HG02571 (cell line): ENCODE measurements at regions not wholly inside any gene's neighbourhood (a gene's known extent, or its start where the extent isn't known, plus 50 kb on each side); places are given as distances from the start of the nearest gene placed in this dataset.

ENCODE experiments used
- ATAC-seq: cut with Tn5 transposase; IDR thresholded peaks from one replicate; pipeline ENCODE4 v1.9.1; 2021; ENCODE audit warnings: mild to moderate bottlenecking, moderate library complexity; ENCODE audit not compliant: unreplicated experiment

DNA sequence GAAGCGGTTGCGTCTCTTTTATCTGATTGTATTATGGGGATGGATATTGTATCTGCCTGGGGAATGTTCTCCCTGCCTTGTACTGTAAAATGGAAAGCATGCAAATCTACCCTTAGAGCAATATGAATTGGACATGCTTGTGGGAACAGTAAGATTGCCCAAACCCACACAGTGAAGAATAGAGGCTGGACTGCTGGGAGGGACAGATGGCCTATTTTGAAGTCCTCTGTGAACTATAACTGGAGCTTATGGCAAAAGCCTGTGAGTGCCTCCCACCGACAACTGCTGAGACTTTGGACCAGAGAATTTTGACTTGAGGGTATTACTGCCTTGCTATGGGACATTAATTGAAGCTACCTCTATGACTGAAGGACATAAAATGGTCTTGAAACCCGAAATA is 168.9 kb downstream of the ERCC6L2 start:
- no peak for ATAC-seq

DNA sequence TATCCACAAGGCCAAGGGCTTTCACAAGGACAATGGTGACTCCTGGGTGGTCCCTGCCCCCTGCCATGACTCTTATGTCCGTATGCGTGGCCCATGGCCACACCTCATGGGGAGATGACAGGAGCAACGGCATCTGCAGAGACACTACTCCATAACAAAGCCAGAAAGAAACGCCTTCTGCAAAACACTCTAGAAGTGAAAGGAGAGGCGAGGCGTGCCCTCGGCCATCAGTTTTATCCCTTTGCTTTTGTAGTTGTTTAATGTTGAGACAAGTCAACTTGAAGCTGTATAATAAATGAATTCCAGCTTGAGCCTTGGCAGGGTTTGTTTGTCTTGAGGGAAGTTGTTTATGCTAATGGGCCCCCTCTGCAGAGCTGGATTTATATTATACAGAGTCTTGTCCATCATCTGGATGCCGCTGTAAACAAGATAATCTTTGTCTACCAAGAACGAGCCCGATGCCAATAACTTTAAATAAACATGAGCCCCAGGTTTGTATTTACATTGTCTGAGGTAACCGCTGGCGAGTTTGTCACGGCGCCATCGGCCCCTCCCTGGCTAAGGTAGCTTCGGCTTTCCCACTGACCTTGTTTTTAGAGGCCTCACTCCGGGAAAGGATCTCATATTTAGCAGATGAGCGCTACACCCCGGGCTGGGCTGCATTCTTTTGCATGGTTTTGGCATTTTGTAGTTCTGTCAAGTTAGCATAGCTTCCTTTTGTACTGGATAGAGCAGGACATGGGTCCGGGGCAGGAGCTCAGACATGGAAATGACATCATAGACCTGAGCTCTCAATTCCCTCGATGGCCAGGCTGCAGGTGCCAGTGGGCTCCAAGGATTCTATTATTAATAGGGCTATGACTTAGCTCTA is 165.3 kb downstream of the ERCC6L2 start:
- no peak for ATAC-seq

DNA sequence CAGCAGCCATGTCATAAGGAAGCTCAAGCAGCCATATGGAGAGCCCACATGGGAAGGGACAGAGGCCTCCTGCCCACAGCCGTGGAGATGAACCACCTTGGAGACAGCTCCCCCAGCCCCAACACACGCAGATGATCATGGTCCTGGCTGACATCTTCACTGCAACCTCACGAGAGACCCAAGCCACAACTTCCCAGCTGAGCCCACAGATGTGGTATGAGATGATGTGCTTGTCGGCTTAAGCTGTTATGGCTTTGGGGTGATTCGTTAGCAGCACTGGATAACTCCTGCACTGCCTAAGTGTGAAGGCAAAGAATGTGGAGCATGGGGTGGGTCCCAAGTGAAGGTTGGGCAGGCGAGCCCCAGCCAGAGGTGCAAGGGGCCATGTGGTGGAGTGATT is 163.4 kb downstream of the ERCC6L2 start:
- ATAC-seq, result no peak

DNA sequence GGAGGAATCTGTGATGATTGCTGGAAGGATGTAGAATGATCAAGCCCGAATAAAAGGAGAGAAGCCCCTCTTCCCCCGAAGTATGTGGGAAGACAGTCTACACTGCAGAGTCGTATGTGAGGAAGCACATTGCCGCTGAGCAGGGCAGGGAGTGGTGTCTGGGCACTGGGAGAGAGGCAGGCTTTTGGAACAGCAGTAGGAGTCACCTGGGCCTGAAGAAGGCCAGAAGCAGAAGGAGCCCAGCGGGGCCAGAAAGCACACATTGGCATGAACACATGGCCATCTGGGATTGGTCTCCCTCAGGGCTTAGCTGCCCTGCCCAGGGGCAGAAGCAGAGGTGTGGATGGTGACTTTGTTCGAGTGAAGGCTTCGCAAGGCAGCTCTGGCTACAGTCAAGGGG is 162.8 kb downstream of the ERCC6L2 start:
- no peak for ATAC-seq

DNA sequence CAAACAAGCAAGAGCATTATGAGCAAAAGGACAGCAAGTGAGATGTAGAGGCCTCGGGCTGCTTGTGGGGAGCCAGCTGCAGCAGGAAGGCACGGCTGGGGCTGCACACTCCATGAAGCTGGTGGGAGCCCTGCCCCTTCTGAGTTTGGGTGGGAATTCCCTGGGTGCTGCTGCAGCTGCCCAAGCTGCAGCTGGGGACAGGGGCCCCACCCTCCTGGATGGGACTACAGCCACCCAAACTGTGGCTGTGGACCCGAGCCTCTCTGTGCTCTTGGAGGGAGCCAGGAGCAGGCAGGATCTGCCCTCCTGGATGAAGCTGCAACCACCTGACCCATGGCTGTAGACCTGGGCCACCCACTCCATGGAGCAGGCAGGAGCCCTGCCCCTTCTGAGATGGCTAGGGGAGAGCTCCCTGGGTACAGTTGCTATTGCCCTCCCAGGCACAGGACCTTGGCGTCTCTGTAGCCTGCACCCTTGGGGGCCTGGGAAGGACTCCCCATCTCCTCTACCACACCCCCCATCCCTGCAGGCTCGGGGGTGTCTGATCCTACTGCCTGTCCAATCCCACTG is 159.1 kb downstream of the ERCC6L2 start:
- ATAC-seq, result no peak

DNA sequence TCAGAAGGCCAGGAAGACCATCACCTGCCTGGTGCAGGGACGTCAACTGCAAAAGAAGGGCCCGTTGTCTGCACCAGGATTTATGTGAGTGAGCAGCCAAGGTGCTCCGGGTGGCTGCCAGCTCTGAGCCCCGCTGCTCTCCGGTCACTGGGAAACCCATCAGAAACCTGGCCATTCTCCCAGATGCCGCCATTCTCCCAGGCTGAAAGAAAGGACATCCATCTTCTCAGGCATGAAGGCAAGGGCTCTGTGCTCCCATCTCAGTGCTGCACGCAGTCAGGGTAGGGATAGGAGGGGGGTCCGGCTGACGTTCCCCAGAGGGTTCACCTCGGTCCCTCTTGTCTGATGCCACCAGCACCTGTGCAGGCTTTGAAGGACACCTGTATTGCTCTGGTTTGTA is 158.4 kb downstream of the ERCC6L2 start:
- ATAC-seq, result no peak

DNA sequence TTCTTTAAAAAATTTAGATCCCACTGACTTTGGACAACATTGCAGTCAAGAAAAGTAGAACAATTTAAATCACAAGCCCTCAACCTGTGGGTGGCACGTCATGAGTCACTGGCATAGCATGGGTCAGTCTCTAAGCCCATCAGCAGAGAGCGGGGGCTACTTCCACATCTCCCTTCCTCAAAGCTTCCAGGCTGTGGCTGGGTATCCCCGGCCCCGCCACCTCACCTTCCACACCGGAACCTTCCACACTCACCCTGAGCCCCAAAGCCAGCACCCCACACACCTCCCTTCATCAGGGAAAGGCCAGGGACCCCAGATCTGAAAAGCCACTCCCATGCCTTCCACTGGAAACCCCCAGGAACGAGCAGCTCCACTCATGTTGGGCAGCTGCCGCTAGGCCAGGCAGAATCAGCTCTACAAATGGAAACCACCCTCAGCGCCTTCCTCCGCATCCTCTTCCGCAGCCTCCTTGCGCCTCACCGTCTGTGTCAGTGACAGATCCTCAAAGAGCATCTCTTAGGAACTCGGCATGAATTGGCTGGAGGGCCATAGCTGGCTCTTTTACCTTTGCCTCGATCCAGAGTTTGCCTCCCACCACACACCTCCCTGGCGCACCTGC is 156.5 kb downstream of the ERCC6L2 start:
- ATAC-seq, result no peak

DNA sequence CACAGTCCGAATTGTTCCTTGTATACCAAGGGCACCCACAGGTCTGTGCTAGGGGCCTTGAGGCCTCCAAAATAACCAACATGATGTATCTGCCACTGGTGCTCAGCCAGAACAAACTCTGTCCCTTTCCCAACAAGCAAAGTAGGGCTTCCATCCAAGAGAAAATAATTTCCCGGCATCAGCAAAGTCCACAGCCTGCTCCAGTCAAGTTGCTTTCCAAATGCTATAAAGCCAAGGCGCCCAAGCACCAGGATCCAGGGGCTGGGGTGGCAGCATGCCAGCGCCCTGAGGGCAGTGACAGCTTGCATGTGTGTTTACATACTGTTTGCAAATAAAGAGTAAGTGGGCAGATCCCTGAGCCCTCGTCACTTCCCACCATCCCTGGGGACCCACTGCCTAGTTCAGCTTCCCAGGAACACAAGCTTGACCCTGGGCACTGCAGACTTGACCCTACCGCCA is 155.9 kb downstream of the ERCC6L2 start:
- no peak for ATAC-seq

DNA sequence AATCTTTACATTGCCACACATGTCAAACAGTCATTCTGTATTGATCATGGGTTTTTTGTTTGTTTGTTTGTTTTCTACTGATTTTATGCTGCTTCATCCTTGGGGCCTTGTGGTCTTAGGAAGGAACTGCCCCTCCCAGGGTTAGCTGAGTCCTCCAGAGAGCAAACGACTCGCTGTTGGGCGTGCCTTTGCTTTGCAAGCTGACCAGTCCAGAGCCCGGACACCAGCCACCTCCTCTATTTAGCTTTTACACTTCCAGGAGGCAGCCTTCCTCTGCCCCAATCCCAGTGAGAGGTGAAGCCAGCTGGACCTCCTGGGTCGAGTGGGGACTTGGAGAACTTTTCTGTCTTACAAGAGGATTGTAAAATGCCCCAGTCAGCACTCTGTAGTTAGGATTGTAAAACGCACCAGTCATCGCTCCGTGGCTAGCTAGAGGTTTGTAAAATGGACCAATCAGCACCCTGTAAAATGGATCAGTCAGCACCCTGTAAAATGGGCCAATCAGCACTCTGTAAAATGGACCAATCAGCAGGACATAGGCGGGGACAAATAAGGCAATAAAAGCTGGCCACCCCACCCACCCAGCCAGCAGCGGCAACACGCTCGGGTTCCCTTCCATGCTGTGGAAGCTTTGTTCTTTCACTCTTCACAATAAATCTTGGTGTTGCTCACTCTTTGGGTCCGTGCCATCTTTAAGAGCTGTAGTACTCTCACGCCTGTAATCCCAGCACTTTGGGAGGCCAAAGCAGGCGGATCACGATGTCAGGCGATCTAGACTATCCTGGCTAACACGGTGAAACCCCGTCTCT is 154.4 kb downstream of the ERCC6L2 start:
- ATAC-seq, result no peak

DNA sequence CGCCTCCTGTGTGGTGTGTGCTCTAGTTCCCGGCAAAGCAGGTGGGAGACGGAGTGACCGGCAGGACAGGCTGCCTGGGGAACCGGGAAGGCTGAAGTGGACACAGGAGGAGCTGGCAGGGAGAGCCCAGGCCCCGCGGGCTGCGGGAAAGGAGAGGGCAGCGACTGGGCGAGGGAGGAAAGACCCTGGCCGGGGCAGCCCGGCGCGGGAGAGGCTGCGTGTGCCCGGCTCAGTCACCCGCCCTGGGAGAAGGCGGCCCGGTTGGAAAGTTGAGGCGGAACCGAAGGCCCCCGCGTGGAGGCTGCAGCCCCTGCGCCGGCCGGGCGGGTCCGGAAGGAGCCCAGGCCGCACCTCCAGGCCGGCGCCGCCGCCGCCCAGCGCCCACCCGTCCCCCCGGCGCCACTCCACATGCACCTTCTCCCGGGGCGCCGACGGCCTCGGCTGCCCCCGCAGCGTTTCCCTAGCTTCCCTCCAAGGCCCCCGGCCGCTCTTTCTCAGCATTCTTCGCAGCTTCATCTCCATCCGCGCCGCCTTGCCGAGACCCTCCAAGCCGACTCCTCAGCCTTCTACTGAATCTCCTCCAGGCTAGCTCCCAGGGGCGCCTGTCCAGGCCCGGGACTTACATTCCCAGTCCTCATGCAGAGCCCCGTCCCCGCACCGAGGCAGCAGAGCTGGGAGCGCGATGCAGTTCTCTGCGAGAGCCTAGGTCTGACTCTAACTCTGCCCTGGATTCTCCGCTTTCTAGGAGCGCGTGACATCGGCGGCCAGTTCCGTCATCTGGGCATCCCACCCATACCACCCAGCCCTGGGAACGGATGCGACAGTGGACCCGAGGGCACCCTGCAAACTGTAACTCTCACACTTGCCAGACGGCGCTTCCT is 152.0 kb downstream of the ERCC6L2 start:
- ATAC-seq, result no peak

DNA sequence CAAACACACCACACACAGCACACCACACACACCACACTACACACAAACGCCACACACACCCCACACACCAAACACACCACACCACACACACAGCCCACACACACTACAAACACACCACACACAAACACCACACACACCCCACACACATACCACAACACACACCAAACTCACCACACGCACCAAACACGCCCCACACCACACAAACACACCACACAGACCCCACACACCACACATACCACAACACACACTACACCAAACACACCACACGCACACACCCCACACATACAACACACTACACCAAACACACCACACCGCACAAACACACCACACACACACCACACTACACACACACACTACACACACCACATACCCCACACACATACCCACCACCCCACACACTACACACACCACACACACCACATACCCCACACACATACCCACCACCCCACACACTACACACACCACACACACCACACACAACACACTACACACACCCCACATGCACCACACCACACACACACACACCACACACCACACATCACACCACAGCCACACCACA is 151.2 kb downstream of the ERCC6L2 start:
- ATAC-seq, result no peak

DNA sequence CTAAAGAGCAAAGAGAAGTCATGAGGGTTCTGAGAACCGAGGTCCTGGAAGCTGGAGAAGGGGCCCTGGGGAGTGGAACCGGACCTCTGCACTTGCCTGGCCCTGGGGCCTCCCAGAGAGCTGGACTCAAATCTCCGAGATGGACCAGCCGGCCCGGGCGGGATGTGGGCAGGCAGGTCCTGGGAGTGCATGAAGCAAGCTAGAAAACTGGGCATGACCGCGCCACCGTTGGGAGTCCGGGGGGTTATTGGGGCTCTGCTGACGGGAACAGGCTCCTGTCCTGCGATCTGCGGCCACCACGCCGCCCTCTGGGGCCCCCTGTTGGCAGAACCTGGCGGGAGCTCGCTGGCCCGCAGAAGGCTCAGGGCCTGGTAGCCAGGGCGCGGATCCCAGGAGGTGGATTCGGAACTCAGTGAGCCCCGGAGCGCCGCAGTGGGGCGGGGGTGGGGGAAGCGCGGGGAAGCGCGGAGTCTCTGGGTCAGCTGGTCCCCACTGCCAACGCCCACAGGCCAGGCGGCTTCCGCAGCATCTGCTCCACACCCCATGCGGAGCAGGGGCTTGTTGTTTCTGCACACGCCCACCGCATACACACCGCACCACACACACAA is 150.6 kb downstream of the ERCC6L2 start:
- no peak for ATAC-seq

DNA sequence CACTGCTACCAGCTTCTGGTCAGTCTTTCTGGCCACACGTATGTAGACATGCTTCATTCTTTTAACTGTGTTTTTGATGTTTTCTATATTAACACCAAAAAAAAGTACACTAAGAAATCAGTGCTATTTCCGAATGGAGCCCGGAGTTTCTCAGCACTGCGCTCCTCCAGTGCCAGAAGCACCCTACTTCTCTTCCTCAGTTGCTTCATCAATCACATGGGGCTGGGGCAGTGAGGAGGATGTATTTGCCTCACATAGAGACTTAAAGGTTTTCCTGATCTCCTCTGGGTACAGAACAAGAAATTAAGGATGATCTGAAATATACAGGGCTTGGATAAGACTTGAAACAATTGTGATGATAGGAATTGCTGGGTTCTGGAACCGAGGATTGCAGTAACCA is 148.0 kb downstream of the ERCC6L2 start:
- ATAC-seq, result no peak

DNA sequence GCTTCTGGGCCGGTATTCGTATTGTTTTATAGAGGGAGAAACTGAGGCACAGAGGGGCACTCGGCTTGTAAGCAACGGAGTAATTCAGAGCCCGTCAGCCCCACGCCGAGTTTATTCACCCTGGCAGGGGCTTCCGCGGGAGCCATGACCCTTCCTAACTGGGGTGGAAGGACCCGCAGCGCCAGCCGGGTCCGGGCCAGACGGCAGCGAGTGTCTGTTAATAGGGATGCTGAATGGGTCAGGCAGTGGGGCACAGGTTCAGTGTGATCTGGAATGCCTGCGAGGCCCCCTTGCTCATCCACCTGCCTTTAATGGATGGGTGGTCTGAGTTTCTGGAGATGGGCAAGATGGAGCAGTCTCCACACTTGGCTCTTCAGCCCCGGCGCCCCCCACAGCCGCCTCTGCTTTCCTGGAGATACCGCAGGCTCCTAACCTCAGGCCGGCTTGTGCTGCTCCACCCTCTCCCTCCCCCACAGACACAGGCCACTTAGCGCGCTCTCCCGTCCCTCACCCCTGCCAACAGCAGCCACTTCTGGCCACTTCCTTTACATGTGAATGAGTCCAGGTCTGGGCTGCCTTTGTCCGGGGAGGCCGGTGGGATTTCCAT is 147.1 kb downstream of the ERCC6L2 start:
- no peak for ATAC-seq

DNA sequence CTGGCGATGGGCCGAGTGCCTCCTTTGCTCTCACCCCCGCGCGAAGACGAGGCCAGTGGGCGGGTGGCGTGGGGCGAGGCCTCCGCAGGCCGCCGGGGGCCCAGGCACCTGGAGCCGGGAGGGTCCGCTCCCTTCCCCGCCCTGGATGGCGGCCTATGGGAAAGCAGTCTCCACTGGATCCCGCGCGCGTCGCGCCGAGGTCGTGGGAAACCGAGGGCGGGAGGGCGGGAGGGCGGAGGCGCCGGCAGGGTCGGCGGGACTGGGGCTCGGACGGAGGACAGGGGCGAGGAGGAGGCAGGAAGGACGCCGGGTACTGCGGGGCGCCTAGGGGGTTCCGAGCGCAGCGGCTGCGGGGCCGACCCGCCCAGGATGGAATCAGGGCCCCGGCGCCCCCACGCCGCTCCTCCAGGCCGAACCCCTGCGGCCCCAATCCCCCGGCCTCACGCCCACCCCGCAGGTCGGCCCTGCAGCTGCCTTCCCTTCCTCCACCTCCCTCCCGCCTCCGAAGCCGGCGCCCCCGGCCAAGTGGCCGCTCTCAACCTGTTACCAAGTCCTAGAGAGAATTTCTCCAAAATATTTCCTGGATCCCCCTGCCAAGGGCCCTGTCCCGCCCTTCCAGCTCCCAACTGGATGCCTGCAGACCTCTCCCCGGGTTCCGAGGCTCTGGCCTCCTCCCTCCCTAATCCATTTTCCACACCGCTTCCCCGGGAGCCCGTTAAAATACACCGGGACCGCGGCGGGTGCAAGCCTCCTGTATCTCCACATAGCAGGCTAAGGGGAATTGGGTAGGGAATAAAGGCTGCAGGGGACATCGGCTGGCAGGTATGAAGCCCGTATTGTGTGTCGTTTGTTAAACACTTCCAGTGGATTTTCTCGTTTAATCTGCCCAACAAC is 146.3 kb downstream of the ERCC6L2 start:
- no peak for ATAC-seq

DNA sequence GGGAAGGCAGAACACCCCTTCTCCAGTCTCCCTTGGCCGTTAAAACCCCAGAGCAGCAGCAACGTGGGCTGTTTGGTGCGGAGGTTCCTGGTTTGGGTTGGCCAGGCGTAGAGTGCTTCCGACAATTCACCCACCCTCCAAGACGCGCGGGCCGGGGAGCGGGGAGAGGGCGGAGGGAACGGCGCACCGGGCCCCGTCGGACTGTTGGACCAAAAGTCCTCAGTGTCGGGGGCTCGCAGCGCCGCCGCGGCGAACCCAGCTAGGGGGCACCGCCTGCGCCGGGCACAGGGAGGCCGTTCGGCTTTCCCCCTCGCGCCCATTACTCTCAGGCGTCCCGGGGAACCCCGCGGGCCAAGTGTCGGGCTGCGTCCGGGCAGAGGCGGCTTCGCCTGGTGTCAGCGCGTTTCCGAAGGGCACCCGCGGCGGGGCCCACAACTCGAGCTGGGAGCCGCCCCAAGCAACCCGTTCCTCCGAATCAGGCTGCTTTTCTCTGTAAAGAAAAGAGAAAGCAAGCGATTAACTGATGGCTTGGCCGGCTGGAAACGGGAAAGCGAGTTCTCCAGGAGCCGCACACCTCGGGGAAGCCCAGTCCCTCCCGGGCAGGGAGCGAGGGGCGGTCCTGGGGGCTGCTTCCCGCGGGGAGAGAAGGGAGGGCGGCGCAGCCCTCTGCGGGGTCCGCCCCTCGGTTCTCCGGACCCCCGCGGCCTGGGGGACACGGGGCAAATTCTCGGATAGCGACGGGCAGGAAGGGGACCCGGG is 145.5 kb downstream of the ERCC6L2 start:
- no peak for ATAC-seq

DNA sequence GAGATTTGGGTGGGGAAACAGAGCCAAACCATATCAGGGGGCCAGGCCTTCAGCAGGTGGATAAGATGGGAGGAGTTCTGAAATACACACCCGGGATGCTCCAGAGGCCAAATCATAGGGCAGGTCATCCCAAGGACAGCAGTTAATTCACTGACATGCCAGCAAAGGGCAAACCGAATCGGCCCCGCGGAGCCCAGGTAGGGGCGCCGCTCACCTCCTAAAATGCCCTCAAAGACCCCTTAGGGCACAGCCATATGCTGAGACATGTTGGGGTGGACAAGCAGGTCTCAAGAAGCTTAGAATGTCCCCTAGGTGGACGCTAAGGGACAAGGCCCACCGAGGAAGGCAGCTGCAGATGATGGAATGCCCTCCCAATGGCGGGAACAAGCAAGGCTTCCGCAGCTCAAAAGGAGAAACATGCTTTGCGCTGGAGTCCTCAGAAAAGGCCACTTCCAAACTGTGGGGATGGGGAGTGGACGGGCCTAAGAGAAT is 144.9 kb downstream of the ERCC6L2 start:
- no peak for ATAC-seq
